Fibroblast of mammary gland (primary cell): ENCODE measurements at regions not wholly inside any gene's neighbourhood (a gene's known extent, or its start where the extent isn't known, plus 50 kb on each side); places are given as distances from the start of the nearest gene placed in this dataset.
"Not testable (repeated sequence)": the region's sequence is repeated elsewhere in the genome, so short reads cannot be mapped to it uniquely, and the experiment has no call there.

ENCODE experiments used
- DNase-seq: peaks from one replicate; pipeline ENCODE4 v3.0.0-alpha.2; 2010; ENCODE audit warnings: low read depth
- H3K4me3 ChIP-seq: 2 replicates; pipeline ENCODE4 v1.5.1; 2011; ENCODE audit warnings: low read depth, mild to moderate bottlenecking, low read length, moderate library complexity; ENCODE audit not compliant: control insufficient read depth
- CTCF ChIP-seq: conservative IDR thresholded peaks from 2 replicates; pipeline ENCODE4 v1.5.1; 2011; ENCODE audit warnings: low read depth, low read length, inconsistent platforms; ENCODE audit not compliant: control insufficient read depth, insufficient read depth

GRCh38 chr12:131235871-131236271 is 282.2 kb downstream of the ADGRD1 start:
- H3K4me3 ChIP-seq, result no peak overlapping the region

GRCh38 chr12:131239384-131240094 is 285.8 kb downstream of the ADGRD1 start:
- no peak overlapping the region for H3K4me3 ChIP-seq
- no peak for DNase-seq
- no peak for TF ChIP-seq CTCF

More at GRCh38 chr12:131235871-131236271, 282.2 kb downstream of the ADGRD1 start:
- TF ChIP-seq CTCF, result no peak
- no peak for DNase-seq

GRCh38 chr12:131241517-131241916 is 287.8 kb downstream of the ADGRD1 start:
- TF ChIP-seq CTCF, result no peak
- H3K4me3 ChIP-seq, result no peak overlapping the region
- no peak for DNase-seq

GRCh38 chr12:131242741-131243496 is 289.2 kb downstream of the ADGRD1 start:
- no peak overlapping the region for H3K4me3 ChIP-seq
- DNase-seq, result peak; percentile 2
- TF ChIP-seq CTCF, result no peak

GRCh38 chr12:131244157-131244688 is 290.5 kb downstream of the ADGRD1 start:
- not testable (repeated sequence) for H3K4me3 ChIP-seq, DNase-seq

- H3K4me3 ChIP-seq, DNase-seq: not testable (repeated sequence)
Observed at GRCh38 chr12:131245161-131245560, 291.5 kb downstream of the ADGRD1 start.

GRCh38 chr12:131245564-131246355 is 292.1 kb downstream of the ADGRD1 start:
- DNase-seq, result no peak
- no peak overlapping the region for H3K4me3 ChIP-seq
- TF ChIP-seq CTCF, result no peak

GRCh38 chr12:131247026-131247725 is 293.5 kb downstream of the ADGRD1 start:
- not testable (repeated sequence) for H3K4me3 ChIP-seq, DNase-seq

GRCh38 chr12:131247875-131248274 is 294.2 kb downstream of the ADGRD1 start:
- not testable (repeated sequence) for DNase-seq, H3K4me3 ChIP-seq
